ENCODE measurements at regions not wholly inside any gene's neighbourhood (a gene's known extent, or its start where the extent isn't known, plus 50 kb on each side); places are given as distances from the start of the nearest gene placed in this dataset.

GRCh38 chr3:144511346-144511745, 539.7 kb downstream of the DIPK2A start:
- FAIRE-seq, result no peak
- Histone ChIP-seq H3K36me3 (ENCODE audit: control insufficient read depth in 2 of 2, extremely low read depth in 1 of 2, insufficient read depth in 2 of 2, low read length in 2 of 2) (no peaks in the 10 kb centered on the region), H3K9me3 (ENCODE audit: control insufficient read depth, low read depth, low read length) (no peaks in the 10 kb centered on the region), H2AFZ (ENCODE audit: control insufficient read depth, low read length) (no peak overlapping the region), H3K9me1 (ENCODE audit: control insufficient read depth, extremely low read depth, insufficient read depth, low read length) (no peaks in the 10 kb centered on the region), H3K4me1 (ENCODE audit: control insufficient read depth, extremely low read depth, insufficient read depth, low read length) (no peaks in the 10 kb centered on the region), H3K9ac (ENCODE audit: control insufficient read depth, extremely low read depth, insufficient read depth, low read length) (no peak overlapping the region), H3K4me2 (ENCODE audit: control insufficient read depth, extremely low read depth, insufficient read depth, low read depth, low read length) (no peak overlapping the region), H3K79me2 (ENCODE audit: control insufficient read depth, insufficient read depth, low read length) (no peaks in the 10 kb centered on the region), H3K27me3 (ENCODE audit: control insufficient read depth, extremely low read depth, insufficient read depth, low read length) (no peaks in the 10 kb centered on the region), H3K27ac (ENCODE audit: control insufficient read depth, insufficient read depth, low read length) (no peak overlapping the region), H3K4me3 (ENCODE audit: control insufficient read depth in 2 of 3, extremely low read depth in 1 of 3, insufficient read depth in 2 of 3, low read depth in 1 of 3, low read length in 3 of 3) (no peak overlapping the region), H4K20me1 (ENCODE audit: control insufficient read depth, extremely low read depth, insufficient read depth, low read length) (no peaks in the 10 kb centered on the region)
- no peak for DNase-seq (ENCODE audit: low read depth, low spot score)
- dilution Hi-C loops (cut with MboI; ENCODE audit: extremely low pct_ligation_motif_present, low sequenced_read_pairs), result no loop called here
- TF ChIP-seq EZH2 (IDR thresholded peaks at IDR 0.05; ENCODE audit: low read length), result no peak
- TF ChIP-seq, protein P1, sequence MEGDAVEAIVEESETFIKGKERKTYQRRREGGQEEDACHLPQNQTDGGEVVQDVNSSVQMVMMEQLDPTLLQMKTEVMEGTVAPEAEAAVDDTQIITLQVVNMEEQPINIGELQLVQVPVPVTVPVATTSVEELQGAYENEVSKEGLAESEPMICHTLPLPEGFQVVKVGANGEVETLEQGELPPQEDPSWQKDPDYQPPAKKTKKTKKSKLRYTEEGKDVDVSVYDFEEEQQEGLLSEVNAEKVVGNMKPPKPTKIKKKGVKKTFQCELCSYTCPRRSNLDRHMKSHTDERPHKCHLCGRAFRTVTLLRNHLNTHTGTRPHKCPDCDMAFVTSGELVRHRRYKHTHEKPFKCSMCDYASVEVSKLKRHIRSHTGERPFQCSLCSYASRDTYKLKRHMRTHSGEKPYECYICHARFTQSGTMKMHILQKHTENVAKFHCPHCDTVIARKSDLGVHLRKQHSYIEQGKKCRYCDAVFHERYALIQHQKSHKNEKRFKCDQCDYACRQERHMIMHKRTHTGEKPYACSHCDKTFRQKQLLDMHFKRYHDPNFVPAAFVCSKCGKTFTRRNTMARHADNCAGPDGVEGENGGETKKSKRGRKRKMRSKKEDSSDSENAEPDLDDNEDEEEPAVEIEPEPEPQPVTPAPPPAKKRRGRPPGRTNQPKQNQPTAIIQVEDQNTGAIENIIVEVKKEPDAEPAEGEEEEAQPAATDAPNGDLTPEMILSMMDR (optimal IDR thresholded peaks at IDR 0.05 in 1 of 3, IDR thresholded peaks at IDR 0.05 in 1 of 3, conservative IDR thresholded peaks at IDR 0.05 in 1 of 3; ENCODE audit: extremely low read depth in 1 of 3, insufficient read depth in 2 of 3, low read length in 3 of 3), result no peak

- Histone ChIP-seq H3K4me2 (ENCODE audit: control insufficient read depth, extremely low read depth, insufficient read depth, low read depth, low read length) (no peak overlapping the region), H3K27me3 (ENCODE audit: control insufficient read depth, extremely low read depth, insufficient read depth, low read length) (no peaks in the 10 kb centered on the region), H4K20me1 (ENCODE audit: control insufficient read depth, extremely low read depth, insufficient read depth, low read length) (no peaks in the 10 kb centered on the region), H2AFZ (ENCODE audit: control insufficient read depth, low read length) (no peak overlapping the region), H3K4me3 (ENCODE audit: control insufficient read depth in 2 of 3, extremely low read depth in 1 of 3, insufficient read depth in 2 of 3, low read depth in 1 of 3, low read length in 3 of 3) (no peak overlapping the region), H3K4me1 (ENCODE audit: control insufficient read depth, extremely low read depth, insufficient read depth, low read length) (no peaks in the 10 kb centered on the region), H3K27ac (ENCODE audit: control insufficient read depth, insufficient read depth, low read length) (no peak overlapping the region), H3K9me1 (ENCODE audit: control insufficient read depth, extremely low read depth, insufficient read depth, low read length) (no peaks in the 10 kb centered on the region), H3K36me3 (ENCODE audit: control insufficient read depth in 2 of 2, extremely low read depth in 1 of 2, insufficient read depth in 2 of 2, low read length in 2 of 2) (no peaks in the 10 kb centered on the region), H3K79me2 (ENCODE audit: control insufficient read depth, insufficient read depth, low read length) (no peaks in the 10 kb centered on the region), H3K9ac (ENCODE audit: control insufficient read depth, extremely low read depth, insufficient read depth, low read length) (no peak overlapping the region), H3K9me3 (ENCODE audit: control insufficient read depth, low read depth, low read length) (no peaks in the 10 kb centered on the region)
- FAIRE-seq (no peak), DNase-seq (ENCODE audit: low read depth, low spot score) (no peak)
- dilution Hi-C loops (cut with MboI; ENCODE audit: extremely low pct_ligation_motif_present, low sequenced_read_pairs), result no loop called here
- TF ChIP-seq, protein P1 (optimal IDR thresholded peaks at IDR 0.05 in 1 of 3, IDR thresholded peaks at IDR 0.05 in 1 of 3, conservative IDR thresholded peaks at IDR 0.05 in 1 of 3; ENCODE audit: extremely low read depth in 1 of 3, insufficient read depth in 2 of 3, low read length in 3 of 3), result no peak
- TF ChIP-seq EZH2 (IDR thresholded peaks at IDR 0.05; ENCODE audit: low read length), result no peak
Observed at GRCh38 chr3:144516026-144516425, 544.4 kb downstream of the DIPK2A start.
